Epithelial cell of proximal tubule (primary cell): ENCODE measurements at regions not wholly inside any gene's neighbourhood (a gene's known extent, or its start where the extent isn't known, plus 50 kb on each side); places are given as distances from the start of the nearest gene placed in this dataset.

Experiments used
- DNase-seq: peaks from one replicate; pipeline ENCODE4 v3.0.0-alpha.2; 2011; ENCODE audit warnings: low read depth
- H3K4me3 ChIP-seq: 2 replicates; pipeline ENCODE4 v1.5.1; 2011; ENCODE audit warnings: low read depth, mild to moderate bottlenecking, low read length
- CTCF ChIP-seq: conservative IDR thresholded peaks from 2 replicates; pipeline ENCODE4 v1.5.1; 2012; ENCODE audit warnings: low read depth, mild to moderate bottlenecking, low read length

DNA sequence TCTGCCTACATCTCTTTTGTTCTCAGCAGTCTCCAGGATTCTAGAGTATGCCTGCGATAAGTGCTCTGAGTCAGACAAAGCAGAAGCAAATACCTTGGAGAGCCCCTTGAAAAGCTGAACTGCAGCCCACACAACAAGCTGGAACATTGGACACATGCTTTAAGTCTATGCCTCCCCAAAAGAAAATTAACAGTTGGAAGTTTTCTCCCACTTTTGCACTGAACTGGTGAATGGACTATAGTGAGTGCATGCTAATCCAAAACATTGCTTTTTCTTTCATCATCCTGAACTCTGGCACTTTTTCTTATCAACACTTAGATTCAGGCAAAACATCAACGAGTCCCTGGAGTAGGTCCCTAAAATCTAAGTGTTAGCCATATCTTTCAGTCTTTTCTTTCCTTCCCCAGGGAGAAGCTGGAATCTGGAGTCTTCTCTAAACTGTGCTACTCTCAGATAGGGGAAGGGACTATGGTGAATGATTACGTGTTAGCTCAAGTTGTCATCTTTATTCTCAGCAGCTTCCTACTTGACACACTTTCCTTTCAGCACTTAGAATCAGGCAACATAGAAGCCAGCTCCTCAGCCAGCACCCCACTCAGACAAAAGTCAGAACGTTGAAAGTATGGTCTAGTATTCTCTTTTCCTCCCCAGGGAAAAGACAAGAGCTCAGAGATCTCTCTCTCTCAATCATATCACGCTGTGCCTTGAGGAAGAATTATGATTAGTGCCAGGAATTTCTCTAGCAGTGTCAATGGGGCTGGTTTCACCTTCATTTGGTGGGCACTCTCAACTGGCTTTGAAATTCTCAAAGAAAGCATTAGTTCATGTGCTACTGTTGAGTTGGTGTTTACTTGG, 811.0 kb upstream of the GJE1 start:
- no peak overlapping the region for H3K4me3 ChIP-seq
- no peak for TF ChIP-seq CTCF
- DNase-seq: no peak

- no peak overlapping the region for H3K4me3 ChIP-seq
- no peak for DNase-seq
- no peak for TF ChIP-seq CTCF
These were observed 816.5 kb upstream of the GJE1 start for GRCh38 chr6:141316236-141316635.

DNA sequence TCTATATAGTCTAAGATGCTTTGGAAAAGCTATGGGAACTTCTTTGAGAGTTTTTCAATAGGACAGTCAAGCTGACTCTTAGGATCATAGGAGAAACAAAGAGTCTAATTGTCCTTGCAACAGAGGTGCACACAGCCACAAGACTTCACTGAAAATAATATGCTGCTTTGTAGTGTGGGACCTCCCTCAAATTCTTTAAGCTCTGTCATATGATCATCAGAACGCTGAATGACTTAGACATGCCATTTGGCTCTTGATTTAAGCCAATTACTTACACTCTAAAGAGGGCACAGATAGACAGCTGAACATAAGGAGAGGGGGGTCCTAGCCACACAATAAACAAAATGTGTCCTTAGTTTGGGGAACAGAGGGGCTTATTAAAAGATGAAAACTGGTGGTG, 818.7 kb upstream of the GJE1 start:
- no peak for DNase-seq
- TF ChIP-seq CTCF: no peak
- H3K4me3 ChIP-seq: no peak overlapping the region

DNA sequence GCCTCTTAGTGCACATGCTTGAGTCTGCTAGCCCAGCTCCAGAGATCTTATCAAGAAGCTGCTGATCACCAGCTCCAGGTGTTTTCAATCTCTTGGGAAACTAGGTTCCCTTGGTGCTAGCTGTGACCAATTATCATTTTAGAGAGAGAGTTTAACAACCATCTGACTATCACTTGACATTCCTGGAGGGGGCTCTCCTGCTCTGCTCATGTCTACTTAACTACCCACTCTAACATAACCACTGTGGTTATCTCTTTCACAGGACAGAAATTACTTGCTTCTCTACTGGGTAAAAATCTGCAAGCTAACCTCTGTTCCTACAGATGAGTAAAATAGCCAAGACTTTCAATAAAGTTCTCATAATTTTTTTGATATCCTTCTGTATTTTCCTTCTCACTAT, 823.4 kb upstream of the GJE1 start:
- DNase-seq: no peak
- TF ChIP-seq CTCF: no peak
- no peak overlapping the region for H3K4me3 ChIP-seq

DNA sequence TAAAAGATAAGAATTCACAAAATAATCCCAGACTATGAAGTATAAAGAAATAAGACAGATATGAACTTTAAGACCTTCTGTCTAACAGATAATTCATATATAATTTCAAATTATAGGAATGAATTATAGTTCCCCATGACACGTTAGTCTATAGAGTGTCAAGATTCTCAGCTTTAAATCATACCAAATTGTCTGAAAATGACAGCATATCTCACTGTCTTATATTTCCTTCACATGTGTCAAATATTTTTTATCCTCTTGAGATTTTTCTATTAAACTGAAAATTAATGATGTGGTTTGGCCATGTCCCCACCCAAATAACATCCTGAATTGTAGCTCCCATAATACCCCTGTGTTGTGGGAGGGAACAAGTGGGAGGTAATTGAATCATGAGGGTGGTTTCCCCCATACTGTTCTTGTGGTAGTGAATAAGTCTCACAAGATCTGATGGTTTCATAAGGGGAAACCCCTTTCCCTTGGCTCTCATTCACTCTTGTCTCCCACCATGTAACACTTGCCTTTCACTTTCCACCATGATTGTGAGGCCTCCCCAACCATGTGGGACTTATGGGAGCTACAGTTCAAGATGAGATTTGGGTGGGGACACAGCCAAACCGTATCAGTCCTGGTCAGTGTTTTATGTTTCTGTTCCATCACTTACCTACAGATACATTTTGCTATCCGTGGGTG, 825.3 kb upstream of the GJE1 start:
- TF ChIP-seq CTCF: no peak
- no peak for DNase-seq
- H3K4me3 ChIP-seq: no peak overlapping the region

GRCh38 chr6:141303907-141304306, 828.8 kb upstream of the GJE1 start:
- no peak for TF ChIP-seq CTCF

GRCh38 chr6:141301779-141302178, 830.9 kb upstream of the GJE1 start:
- TF ChIP-seq CTCF: no peak
- no peak overlapping the region for H3K4me3 ChIP-seq
- no peak for DNase-seq

More at GRCh38 chr6:141303907-141304306, 828.8 kb upstream of the GJE1 start:
- no peak for DNase-seq
- H3K4me3 ChIP-seq: no peak overlapping the region
